WERI-Rb-1 (cell line): ENCODE measurements at regions not wholly inside any gene's neighbourhood (a gene's known extent, or its start where the extent isn't known, plus 50 kb on each side); places are given as distances from the start of the nearest gene placed in this dataset.

ENCODE experiments used
- DNase-seq: peaks from one replicate; pipeline ENCODE4 v3.0.0-alpha.2; 2020
- H3K27ac ChIP-seq: fragments of 250-450 bp; sonication (Bioruptor Pico); 2 replicates; pipeline ENCODE4 v1.5.1; 2020; ENCODE audit warnings: mild to moderate bottlenecking, moderate library complexity
- H3K27me3 ChIP-seq: fragments of 250-450 bp; sonication (Bioruptor Pico); 2 replicates; pipeline ENCODE4 v1.5.1; 2021; ENCODE audit warnings: mild to moderate bottlenecking, low read depth, moderate library complexity; ENCODE audit not compliant: insufficient read depth, severe bottlenecking
- H3K36me3 ChIP-seq: fragments of 250-450 bp; sonication (Bioruptor Pico); 2 replicates; pipeline ENCODE4 v1.5.1; 2020; ENCODE audit warnings: mild to moderate bottlenecking, moderate library complexity
- H3K4me3 ChIP-seq: 2 replicates; pipeline ENCODE4 v1.5.1; 2011; ENCODE audit warnings: low read depth, mild to moderate bottlenecking, control low read depth, low read length
- H3K9me3 ChIP-seq: fragments of 250-450 bp; sonication (Bioruptor Pico); 2 replicates; pipeline ENCODE4 v1.5.1; 2021; ENCODE audit warnings: mild to moderate bottlenecking, moderate library complexity; ENCODE audit not compliant: severe bottlenecking
- TF ChIP-seq, protein P1 (sequence below): IDR thresholded peaks from 2 replicates; pipeline ENCODE4 v1.5.1; 2011; ENCODE audit warnings: low read depth, mild to moderate bottlenecking, control low read depth, inconsistent platforms, low read length

GRCh38 chr18:61062258-61062657 lies 271.0 kb upstream of the CDH20 start:
- DNase-seq = no peak
- Histone ChIP-seq H3K27me3 (no peaks in the 10 kb centered on the region), H3K4me3 (no peak overlapping the region), H3K36me3 (no peaks in the 10 kb centered on the region), H3K27ac (peak overlapping the region; percentile 6), H3K9me3 (peaks cover 2% of the 10 kb centered on the region)
- TF ChIP-seq, protein P1, sequence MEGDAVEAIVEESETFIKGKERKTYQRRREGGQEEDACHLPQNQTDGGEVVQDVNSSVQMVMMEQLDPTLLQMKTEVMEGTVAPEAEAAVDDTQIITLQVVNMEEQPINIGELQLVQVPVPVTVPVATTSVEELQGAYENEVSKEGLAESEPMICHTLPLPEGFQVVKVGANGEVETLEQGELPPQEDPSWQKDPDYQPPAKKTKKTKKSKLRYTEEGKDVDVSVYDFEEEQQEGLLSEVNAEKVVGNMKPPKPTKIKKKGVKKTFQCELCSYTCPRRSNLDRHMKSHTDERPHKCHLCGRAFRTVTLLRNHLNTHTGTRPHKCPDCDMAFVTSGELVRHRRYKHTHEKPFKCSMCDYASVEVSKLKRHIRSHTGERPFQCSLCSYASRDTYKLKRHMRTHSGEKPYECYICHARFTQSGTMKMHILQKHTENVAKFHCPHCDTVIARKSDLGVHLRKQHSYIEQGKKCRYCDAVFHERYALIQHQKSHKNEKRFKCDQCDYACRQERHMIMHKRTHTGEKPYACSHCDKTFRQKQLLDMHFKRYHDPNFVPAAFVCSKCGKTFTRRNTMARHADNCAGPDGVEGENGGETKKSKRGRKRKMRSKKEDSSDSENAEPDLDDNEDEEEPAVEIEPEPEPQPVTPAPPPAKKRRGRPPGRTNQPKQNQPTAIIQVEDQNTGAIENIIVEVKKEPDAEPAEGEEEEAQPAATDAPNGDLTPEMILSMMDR = no peak

DNA sequence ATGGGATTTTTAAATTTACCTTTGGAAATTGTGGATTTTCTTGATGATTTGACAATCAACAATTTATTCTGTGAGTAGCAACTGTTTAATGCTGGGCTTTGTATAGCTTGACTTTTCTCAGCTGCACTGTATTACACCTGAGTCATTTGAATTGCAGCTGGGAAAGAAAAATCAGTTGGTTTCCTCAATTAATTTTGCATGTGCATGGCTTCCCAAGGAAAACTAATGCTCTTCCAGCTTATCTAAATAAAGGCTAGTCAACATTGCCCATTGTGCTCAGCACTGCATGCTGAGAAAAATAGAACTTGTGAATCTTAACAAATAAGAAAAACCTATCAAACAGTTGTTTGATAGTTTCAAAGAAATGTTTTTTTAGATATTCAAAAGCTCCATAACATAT lies 268.3 kb upstream of the CDH20 start:
- H3K9me3 ChIP-seq = peaks cover 2% of the 10 kb centered on the region
- no peak overlapping the region for H3K27ac ChIP-seq
- no peaks in the 10 kb centered on the region for H3K27me3 ChIP-seq
- no peaks in the 10 kb centered on the region for H3K36me3 ChIP-seq
- no peak for DNase-seq
- no peak overlapping the region for H3K4me3 ChIP-seq
- TF ChIP-seq, protein P1 = no peak

DNA sequence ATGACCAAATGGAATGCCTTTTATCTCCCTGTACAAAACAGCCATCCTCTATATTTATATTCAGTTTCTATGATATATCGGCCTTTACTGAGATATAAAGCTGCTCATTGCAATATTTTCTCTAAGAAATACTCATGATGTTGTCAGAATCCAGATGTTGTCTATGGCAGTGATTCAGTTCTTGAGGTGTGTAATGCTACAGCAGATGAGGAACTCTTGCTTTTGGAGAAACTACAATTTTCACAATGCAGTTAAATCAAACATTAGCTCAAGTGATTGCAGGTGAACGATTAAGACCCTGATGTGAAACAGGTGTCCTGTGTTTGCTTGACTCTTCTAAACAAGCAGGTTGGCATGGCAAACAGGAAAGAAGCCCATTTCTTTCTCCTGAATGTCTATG lies 256.2 kb upstream of the CDH20 start:
- Histone ChIP-seq H3K9me3 (no peaks in the 10 kb centered on the region), H3K36me3 (no peaks in the 10 kb centered on the region), H3K27ac (no peak overlapping the region), H3K4me3 (no peak overlapping the region), H3K27me3 (no peaks in the 10 kb centered on the region)
- DNase-seq = no peak
- TF ChIP-seq, protein P1 = no peak

GRCh38 chr18:61079714-61080113 lies 253.5 kb upstream of the CDH20 start:
- Histone ChIP-seq H3K36me3 (no peaks in the 10 kb centered on the region), H3K9me3 (no peaks in the 10 kb centered on the region), H3K4me3 (no peak overlapping the region), H3K27ac (no peak overlapping the region), H3K27me3 (no peaks in the 10 kb centered on the region)
- no peak for DNase-seq
- TF ChIP-seq, protein P1 = no peak

DNA sequence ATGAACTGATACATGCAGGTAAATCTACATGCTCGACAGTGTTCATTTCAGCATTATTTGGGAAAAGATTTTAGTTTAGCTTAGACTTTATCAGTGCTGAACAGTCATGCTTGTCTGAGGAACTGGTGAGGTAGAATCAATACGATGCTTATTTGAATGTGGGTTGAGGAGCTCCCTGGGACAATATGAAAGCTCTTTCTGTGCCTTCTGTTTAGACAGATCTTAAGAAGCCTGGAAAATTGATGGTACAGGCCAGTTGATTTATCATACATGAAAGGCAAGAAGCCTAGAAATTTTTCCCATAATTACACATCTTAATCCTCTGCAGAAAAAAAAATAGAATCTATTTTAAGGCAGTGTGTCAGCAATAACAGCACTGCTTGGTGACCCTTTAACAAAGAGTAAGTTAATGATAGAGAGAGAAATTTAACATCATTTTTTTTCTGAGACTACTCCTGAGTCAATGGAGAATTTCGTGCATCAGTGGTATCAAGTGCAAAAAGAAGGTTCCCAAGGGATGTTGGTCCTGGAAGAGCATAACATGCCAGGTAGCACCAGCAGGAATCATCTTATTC lies 252.2 kb upstream of the CDH20 start:
- H3K27me3 ChIP-seq = no peaks in the 10 kb centered on the region
- TF ChIP-seq, protein P1 = no peak
- H3K36me3 ChIP-seq = no peaks in the 10 kb centered on the region
- no peak overlapping the region for H3K27ac ChIP-seq
- no peak for DNase-seq
- H3K4me3 ChIP-seq = no peak overlapping the region
- H3K9me3 ChIP-seq = no peaks in the 10 kb centered on the region

DNA sequence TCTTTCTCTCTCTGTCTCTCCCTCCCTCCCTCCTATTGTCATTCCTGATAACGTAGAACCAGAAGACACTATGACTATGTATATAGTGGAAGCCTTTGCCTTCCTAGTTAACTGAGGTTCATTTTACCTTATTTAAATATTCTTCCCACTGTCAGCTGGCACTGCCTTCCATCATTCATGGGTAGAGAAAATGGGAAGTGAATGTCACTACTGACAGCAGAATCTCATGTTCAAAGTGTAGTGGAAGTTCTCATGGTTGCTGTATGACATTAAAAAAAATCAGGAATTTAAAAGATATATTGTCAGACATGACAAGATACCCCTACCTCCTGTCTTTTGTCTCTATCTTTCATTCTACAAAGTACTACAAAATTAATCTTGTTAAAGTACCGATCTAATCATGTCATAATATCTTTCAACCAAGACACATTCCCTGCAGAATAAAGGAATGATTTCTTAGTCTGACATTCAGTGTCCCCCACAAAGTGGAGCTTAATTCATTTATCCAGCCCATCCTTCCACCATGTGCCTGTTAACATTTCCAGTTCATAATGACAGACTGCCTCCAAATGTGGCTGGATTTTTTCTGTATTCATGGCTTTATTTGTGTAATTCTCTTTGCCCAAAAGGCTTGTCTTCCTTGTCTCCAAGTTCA lies 250.1 kb upstream of the CDH20 start:
- TF ChIP-seq, protein P1 = no peak
- Histone ChIP-seq H3K4me3 (no peak overlapping the region), H3K27me3 (no peaks in the 10 kb centered on the region), H3K36me3 (no peaks in the 10 kb centered on the region), H3K9me3 (no peaks in the 10 kb centered on the region), H3K27ac (no peak overlapping the region)
- DNase-seq = no peak
